Amniotic stem cell (primary cell): ENCODE measurements at regions not wholly inside any gene's neighbourhood (a gene's known extent, or its start where the extent isn't known, plus 50 kb on each side); places are given as distances from the start of the nearest gene placed in this dataset.

Experiments
- DNase-seq: peaks from one replicate; lab custom pipeline; 2025; lab: John Stamatoyannopoulos, UW

DNA sequence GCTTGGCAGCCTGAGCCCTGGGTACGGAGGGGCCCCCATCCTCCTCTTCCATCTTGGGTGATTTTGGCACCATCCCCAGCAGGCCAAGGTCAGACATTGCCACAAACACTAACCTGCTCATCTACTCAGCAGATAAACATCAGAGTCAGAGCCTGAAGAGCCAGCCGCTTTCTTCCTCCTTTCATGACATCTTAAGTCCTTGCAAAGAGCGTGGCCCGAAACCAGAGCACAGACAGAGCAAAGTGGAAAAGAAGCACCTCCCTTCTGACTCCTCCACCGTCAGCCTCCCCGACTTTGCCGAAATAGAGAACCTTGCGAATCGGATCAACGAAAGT is 60.4 kb upstream of the RPH3AL start:
- no peak for DNase-seq

DNA sequence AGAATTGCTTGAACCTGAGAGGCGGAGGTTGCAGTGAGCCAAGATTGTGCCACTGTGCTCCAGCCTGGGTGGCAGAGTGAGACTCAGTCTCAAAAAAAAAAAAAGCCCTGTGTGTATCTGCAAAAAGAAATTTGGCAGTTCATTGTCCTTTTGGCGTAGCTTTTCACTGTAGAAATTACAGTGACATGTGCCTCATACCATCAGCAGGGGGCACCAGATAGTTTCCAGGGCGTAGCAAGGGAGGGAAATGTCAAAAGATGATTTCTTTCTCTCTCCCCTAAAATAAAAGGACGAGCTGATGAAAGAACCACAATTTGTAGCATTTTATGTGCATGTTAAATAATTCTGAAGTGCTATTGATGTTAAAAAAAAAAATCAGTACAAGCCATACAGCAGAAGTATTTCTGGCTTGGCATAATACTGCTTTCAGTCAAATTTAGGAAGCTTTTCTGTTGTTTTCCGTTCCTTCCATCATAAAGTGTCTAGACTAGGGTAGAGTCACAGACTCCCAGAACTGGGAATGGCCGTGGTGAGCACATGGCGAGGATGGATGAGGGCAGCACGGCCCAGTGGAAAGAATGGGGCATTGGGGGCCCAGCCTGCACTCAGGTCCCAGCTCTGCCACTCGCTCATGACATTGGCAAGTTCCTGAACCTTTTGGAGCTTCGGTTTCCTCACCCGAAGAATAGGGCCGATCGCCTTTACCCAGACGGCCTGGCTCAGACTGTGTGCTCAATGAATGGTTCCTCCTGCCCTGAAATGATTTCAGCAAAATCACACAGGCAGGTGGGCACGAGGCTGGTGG is 59.8 kb upstream of the RPH3AL start:
- DNase-seq, result peak; percentile 45

GRCh38 chr17:411421-412120 is 59.0 kb upstream of the RPH3AL start:
- DNase-seq, result no peak

GRCh38 chr17:410543-411401 is 58.2 kb upstream of the RPH3AL start:
- DNase-seq, result no peak

- peak; percentile 97 for DNase-seq
These were observed 57.4 kb upstream of the RPH3AL start for GRCh38 chr17:409848-410542.

GRCh38 chr17:409308-409847 is 56.8 kb upstream of the RPH3AL start:
- DNase-seq, result no peak

- no peak for DNase-seq
These were observed 52.1 kb upstream of the RPH3AL start for GRCh38 chr17:404703-405102.
